ENCODE measurements at regions not wholly inside any gene's neighbourhood (a gene's known extent, or its start where the extent isn't known, plus 50 kb on each side); places are given as distances from the start of the nearest gene placed in this dataset.
"Not testable (repeated sequence)": the region's sequence is repeated elsewhere in the genome, so short reads cannot be mapped to it uniquely, and the experiment has no call there.

DNA sequence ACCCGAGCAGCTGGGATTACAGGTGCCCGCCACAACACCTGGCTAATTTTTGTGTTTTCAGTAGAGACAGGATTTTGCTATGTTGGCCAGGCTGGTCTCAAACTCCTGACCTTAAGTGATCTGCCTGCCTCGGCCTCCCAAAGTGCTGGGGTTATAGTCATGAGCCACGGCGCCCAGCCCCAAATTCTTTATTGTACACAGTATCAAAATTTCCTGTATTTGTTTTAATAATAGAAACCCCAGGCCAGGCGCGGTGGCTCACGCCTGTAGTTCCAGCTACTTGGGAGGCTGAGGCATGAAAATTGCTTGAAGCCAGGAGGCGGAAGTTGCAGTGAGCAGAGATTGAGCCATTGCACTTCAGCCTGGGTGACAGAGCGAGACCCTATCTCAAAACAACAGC, 266.3 kb upstream of the TPK1 start:
- TF ChIP-seq, protein P1, sequence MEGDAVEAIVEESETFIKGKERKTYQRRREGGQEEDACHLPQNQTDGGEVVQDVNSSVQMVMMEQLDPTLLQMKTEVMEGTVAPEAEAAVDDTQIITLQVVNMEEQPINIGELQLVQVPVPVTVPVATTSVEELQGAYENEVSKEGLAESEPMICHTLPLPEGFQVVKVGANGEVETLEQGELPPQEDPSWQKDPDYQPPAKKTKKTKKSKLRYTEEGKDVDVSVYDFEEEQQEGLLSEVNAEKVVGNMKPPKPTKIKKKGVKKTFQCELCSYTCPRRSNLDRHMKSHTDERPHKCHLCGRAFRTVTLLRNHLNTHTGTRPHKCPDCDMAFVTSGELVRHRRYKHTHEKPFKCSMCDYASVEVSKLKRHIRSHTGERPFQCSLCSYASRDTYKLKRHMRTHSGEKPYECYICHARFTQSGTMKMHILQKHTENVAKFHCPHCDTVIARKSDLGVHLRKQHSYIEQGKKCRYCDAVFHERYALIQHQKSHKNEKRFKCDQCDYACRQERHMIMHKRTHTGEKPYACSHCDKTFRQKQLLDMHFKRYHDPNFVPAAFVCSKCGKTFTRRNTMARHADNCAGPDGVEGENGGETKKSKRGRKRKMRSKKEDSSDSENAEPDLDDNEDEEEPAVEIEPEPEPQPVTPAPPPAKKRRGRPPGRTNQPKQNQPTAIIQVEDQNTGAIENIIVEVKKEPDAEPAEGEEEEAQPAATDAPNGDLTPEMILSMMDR (IDR thresholded peaks at IDR 0.05 in 8 of 11, conservative IDR thresholded peaks at IDR 0.05 in 3 of 11): not testable (repeated sequence)
- TF ChIP-seq POLR2A (IDR thresholded peaks at IDR 0.05): not testable (repeated sequence)
